ENCODE measurements at regions not wholly inside any gene's neighbourhood (a gene's known extent, or its start where the extent isn't known, plus 50 kb on each side); places are given as distances from the start of the nearest gene placed in this dataset.

DNA sequence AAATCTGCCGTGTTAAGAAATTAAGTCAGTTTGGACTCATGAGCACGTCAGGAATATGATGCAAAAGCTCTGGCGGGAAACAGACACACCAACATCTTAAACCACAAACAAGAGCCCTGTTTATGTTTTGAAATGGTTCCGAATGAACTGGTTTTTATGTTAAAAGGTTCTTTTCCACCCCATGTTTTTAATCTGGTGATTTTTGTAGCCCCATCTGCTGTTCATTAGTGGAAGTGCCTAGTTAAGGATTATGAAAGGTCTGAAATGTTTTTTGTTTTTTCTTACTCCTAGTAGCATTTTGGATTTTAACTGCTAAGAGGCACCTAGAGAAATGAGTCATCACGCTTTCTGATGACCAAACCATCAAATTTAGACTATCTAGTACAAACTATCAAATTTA lies 404.1 kb upstream of the MKI67 start:
- no peak for DNase-seq (ENCODE audit: low read depth)

DNA sequence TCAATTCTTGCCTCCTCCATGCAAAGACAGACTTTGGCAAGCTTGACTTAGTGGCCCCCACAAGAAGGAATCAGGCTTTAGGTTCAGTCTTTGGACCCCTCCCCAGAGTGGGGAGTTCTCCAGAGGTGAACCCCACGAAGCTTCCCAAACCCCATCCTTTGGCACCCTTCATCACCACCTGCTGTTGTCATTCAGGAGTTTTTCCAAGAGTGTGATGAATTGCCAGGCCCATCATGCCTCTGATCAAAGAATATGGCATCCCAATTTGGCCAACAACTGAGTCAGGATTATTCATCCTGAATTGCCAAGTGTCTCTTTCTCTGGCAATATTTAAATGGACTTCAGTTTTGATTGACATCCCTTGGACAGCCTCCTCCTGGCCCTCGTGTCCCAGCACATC lies 404.7 kb upstream of the MKI67 start:
- DNase-seq (ENCODE audit: low read depth) = no peak

DNA sequence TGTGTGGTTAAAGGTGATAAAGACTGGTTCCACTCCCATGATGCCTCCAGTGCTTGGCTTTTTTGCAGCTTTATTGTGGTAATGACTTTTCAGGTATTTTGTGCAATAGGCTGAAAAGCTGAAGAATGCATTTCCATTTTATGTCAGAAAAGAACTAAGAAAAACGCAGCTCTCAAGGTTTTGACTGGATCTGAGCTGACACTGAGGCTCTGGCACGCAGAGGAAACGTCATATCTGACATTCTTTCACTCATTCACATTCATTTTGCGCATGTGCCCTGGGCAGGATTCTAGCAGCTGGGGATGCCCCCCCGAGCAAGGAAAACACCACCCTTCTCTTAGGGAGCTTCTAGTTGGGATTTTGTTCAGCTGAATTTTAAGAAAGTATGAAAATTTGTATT lies 408.5 kb upstream of the MKI67 start:
- no peak for DNase-seq (ENCODE audit: low read depth)

DNA sequence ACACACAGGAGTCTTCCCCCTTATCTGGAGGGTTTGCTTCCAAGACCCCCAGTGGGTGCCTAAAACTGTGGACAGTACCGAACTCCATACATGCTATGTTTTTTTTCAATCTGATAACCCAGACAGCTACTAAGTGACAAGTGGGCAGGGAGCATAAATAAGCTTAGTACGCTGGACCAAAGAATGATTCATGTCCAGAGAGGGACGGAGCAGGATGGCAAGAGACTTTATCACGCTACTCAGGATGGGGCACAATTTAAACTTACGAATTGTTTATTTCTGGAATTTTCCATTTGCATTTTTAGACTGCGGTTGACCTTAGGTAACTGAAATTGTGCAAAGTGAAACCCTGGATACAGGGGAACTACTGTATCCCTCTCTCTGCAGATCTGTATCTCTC lies 410.0 kb upstream of the MKI67 start:
- no peak for DNase-seq (ENCODE audit: low read depth)

DNA sequence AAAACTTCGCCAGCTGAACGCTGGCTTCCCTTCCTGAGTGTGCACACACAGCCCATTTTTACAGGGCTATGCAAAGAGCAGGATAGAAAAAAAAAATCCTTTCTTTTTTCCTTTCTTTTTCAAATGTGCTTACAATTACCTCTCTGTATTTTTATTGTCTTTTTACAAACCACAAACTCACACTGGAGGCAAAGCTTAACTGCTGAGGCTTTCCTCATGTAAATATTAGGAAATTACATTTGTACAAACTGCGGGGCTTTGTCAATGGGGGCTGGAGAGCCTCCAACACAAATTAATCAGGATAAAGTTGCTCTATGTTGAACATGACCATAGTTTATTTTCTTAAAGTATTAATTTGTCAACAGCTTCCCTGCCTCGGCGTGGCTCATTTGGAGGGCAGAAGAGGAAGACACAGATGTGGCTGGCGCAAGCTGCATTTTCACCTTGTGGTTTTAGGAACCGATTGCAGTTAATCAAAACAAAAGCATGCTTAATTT lies 411.7 kb upstream of the MKI67 start:
- no peak for DNase-seq (ENCODE audit: low read depth)

DNA sequence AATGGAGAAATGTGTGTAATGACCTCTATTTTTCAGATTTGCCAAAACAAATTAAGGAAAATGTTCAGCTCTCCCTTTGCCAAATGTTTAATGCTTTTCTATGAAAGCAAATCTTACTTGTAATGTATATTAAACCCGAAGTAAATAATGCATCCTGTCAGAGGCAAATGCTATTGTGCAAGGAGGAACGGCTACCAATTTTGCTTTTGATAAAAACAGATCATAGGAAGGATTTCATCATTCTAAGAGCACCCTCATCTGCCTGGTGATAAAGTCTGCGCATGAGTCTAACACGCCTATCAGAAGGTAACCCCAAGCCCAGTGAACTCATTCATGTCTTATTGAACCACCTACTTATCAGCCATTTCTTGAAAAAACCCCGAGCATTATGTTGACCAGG lies 412.4 kb upstream of the MKI67 start:
- no peak for DNase-seq (ENCODE audit: low read depth)

DNA sequence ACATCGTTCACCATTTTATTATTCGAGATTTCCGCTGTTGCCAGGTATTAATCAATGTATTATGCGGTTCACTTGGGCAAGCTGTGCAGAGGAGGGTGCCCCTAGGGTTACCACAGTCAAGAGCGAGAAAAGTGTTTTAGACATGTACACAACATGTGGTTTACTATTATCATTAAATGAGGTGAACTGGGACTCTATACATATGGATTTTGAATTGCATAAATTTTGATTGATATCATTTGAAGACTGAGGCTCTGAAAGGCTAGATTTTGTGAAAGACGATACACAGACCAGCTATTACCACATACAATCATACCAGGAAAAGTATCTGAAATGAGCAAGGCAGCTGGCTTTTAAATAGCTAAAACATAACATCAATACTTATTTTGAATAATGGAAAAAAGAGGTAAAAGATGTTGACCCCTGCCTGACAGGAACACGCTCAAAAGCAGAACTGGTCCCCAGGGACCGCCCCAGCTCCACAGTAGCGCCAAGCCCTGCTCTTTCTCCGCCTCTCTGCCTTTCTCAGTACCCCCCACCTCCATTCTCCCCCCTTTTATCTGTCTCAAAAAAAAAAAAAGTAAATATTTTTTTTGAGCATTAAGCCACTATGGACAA lies 413.4 kb upstream of the MKI67 start:
- DNase-seq (ENCODE audit: low read depth) = no peak

DNA sequence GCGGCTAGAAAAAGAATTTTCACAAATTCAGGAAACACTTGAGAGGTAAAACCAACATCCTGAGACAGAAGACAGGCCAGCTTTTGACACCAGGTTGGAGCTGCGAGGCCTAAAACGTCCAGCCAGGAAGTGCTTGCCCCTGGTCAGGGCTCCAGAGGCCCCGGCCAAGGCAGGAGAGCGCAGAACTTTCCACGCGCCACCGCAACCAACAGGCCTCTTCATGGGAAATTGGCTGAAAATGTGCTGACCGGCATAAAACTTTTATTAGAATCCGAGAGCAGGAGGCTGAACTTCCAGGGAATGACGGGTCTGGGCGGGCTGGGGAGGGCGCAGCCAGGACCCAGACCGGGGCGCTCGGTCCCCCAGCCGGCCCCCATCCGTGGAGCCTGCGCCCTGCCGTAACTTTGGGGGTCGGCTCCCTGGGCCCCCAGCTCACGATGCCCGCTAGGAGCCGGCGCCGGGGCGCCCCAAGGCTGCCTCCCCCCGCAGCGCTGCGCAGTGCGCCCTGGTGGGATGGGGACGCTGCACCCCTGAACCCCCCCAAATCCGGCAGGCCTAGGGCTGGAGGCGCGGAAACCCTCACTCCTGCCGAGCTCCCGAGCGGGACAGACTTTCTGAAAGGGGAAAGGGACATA lies 414.0 kb upstream of the MKI67 start:
- DNase-seq (ENCODE audit: low read depth) = no peak

DNA sequence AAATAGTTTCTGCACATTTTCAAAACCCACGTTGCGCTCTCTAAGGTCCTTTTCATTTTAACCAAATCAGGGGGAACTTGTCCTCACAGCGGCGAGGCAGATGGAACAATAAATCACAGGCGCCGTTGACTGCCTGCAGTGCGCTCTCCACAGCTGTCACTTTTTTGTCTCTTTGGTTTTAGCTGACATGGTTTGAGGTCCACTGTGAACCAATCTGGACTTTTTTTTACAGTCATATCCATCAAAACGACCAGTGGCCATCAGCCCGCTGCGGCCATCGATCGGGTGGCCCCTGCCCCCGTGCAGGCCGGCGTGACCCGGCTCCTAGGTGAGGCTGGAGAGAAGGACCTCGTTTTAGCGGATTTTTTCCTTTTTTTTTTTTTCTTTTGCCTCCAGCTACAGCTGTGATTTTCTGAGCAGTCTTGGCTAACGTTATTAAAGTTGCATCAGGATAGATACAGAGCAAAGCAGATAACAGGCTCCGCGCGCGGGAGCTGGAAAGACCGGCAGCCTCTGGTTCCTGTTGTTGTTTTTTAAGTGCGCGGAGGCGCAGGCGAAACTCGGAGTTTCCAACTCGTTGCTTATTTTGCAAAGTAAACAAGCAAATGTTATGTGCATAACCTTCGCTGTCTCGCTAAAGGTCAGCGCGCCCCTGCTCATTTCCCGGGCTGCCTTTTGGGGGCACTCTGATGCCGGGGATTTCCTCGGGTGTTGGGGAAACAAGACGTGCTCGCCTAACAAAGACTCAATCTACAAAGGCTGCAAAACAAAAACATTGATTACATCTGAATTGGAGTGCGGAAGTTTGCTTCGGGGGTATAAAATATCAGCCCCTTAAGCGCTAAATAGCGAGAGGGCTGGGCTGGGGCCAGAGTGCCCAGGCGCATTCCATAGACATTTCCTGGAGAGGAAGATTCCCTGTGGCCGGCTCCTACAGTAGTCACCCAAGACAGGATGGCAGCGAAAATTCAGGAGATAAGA lies 414.8 kb upstream of the MKI67 start:
- DNase-seq (ENCODE audit: low read depth) = no peak

DNA sequence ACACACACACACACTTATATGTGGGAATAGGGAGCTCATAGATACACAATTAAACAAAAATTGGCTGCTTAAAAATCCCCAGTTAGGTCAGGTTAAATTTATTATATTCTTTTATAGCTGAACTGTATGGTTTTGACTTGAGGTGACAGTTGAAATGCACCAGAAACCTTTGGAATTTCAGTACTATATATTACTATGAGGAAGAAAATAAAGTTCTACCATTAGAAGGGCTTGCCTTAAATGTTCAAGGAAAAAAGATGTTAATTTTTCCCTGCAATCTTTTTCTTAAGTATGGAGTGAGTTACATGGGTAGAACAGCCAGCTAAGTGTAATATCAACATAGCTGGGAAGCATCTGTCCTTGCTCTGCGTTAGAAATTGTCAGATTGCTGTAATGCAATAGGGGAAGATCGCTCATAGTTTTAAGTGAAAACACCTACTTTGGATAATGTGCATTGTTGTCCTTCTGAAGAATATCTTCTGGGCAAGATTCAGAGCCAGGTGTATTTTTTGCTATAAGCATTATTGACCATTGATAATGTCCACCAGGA lies 415.8 kb upstream of the MKI67 start:
- DNase-seq (ENCODE audit: low read depth) = no peak

DNA sequence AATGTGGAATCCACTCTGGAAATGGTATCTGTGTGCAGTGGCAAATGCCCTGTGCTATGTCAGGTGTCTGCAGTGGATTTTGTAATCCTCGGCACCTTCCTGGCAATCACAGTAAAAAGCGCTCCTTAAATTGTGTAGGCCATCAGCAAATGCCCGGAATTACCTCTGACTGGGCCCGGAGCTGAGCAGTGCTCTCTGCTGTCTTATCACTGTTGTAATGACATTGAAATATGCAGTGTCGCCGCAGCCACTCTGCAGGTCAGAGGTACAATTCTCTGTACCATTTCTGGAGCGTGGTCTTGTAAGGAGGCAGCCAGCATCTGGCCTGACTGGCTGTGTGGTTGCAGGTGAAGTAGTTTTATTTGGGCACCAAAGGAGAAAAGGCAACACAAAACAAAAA lies 416.4 kb upstream of the MKI67 start:
- no peak for DNase-seq (ENCODE audit: low read depth)

DNA sequence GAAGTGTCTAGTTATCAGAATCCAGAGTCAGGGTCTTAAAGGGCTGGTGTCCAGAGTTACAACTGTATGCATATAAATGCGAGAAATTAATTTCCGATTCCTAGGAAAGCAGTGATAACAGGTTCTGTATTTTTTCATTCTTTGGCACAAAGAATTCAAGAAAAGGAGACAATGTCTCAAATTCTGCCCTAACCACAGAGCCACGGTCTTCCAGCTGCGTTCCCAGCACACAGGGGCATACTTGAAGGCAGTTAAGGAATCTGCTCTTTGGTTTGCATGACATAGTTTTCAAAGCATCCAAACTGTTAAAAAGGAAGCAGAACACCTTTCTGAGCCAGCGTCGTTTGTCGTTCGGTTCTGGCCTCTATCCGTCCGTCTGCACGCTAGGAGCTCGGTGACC lies 416.9 kb upstream of the MKI67 start:
- DNase-seq (ENCODE audit: low read depth) = no peak

DNA sequence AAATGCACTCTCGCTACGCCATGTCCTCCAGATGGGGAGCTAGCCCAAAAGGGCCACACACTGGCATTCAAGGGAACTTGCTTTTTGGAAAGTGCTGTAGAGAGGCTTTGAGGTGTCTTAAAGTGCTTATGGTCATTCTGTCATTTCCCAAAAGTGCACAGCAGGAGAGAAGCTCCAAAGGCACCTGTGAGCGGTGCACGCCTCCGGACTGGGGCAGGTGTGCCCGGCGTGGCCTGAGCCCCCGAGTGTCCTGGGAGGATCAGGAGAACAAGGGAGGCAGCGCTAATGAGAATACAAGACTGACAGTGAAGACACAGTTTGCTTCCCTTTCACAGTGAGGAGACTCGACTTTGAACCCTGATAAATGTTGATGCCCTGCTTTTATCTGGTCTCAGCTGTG lies 419.0 kb upstream of the MKI67 start:
- no peak for DNase-seq (ENCODE audit: low read depth)

DNA sequence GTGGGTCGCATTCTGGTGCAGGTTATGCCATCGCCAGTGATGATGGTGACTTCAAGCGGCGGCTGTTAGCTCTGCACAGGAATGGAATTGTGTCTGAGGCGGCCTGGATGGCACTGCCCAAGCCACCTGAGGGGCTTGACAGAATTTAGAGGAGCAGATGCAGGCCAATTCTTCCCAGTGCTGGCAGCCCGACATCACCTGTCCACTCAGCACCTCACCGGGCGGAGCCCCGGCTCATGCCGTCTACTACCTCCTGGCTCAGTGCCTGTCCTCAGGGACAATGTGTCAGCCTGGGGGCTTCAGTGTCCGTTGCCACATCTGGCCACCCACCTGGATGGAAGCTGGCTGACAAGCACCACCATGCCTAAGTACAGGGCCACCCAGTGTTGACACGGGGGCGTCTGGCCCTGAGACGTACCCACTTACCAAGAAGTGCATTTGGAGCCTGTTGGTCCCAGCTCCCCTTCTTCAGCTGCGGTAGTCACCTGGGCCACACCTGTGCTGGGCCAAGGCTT lies 420.5 kb upstream of the MKI67 start:
- no peak for DNase-seq (ENCODE audit: low read depth)

DNA sequence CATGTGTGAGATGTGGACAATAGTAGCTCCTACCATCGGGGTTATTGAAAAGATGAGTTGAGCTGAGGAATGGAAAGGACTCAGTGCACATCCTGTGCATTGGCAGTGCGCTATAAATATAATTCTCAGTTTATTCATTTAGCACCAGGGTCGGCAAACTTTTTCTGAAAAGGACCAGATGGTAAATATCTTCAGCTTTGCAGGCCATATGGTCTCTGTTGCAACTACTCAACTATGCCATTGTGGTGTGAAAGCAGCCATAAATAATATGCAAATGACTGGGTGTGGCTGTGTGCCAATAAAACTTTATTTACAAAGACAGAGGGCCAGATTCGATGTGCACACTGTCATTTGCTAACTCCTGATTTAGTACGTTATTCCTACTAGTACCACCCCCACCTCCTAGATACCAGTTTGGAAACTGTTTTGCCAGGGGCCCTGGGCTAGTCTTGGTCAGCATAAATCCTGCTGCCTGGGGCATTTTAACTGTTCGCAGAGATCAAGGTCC lies 422.9 kb upstream of the MKI67 start:
- DNase-seq (ENCODE audit: low read depth) = no peak

DNA sequence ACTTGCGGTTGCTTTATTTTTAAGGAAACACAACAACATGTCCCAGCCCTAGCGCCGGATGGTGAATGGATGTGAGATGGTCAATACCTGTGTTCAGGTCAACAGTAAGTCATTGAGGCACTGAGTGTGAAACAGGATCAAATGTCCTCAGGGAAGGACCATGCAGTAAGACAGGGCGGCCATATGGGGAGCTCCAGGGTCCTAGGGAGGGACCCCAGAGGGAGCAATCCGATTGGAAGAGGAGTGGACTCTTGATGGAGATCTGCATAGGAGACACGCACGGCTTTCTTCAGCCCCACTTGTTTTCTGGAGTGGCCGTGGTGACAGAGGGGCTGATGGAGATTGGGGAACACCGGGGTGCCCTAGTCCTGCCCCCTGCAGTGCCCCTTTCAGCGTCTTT lies 423.8 kb upstream of the MKI67 start:
- no peak for DNase-seq (ENCODE audit: low read depth)

DNA sequence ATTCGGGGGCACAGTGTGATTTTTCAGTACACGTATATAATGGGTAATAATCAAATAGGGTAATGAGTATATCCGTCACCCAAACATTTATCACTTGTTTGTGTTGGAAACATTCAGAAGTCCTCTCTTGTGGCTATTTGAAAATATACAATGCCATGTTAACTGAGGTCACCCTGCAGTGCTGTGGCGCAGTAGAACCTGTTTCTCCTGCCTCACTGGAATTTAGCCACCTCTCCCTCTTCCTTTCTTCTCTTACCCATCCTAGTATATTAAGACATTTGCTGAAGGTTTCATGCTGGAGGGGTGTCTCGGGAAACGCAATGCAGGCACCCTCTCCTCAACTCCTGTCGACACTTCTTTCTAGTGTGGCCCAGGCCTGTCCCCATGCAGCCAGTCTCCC lies 425.3 kb upstream of the MKI67 start:
- DNase-seq (ENCODE audit: low read depth) = no peak

DNA sequence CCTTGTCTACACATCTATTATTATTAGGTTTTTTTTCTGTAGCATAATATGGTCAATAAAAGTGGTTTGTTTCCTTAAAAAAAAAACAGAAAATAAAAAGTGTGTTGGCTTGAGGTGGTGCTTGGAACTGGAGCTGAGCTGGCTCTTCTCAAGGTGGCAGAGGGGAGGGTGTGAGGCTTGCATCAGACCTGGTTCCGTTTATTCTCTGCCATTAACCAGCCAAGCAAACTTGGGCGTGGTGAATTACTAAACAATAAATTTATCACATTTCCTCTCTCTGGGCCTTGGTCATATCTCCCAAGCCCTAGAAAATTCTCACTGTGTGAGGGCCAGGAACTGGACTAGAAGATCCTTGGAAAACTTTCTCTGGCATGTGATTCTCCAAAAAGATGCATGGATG lies 427.5 kb upstream of the MKI67 start:
- no peak for DNase-seq (ENCODE audit: low read depth)

DNA sequence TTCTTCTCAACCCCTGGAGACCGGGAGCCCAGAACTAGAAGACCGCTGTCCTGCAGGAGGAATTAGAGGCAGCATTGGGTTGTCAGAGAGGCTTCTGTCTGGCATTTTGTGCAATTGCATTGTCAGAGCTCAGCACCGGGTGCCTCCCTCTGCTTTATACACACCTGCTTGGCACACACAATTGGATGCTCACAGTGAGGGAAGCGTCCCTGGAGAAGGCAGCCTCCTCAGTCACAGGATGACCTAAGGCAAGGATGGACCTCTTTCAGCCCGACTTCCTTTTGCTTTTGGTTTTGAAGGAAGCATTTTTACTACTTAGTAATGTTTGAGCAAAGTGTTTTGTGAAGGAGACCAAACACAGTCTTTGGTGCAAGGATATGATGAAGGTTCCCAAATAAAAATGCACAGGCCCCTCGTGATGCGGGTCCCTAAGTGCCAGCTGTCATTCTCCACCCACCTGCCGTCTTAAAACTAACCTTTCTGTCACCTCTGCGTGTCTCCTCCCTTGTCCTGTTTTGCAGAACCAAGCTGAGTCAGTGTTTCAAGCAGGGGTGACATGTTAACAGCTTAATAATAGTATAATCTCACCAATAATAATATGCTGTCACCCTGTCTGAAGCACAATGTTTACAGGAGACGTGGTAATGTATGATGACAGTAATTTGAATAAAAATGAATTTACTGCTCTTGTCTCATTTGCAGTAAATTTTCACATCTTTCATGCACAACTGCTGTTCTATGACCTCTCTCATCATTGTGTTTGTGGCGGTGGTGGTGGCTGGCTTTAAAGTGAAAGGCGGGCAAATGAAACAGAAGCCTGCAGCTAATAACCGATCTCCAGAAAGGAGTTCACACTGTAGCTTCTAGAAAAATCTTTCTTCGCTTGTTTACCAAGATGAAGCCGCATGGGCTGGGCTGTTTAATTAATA lies 430.2 kb upstream of the MKI67 start:
- no peak for DNase-seq (ENCODE audit: low read depth)

DNA sequence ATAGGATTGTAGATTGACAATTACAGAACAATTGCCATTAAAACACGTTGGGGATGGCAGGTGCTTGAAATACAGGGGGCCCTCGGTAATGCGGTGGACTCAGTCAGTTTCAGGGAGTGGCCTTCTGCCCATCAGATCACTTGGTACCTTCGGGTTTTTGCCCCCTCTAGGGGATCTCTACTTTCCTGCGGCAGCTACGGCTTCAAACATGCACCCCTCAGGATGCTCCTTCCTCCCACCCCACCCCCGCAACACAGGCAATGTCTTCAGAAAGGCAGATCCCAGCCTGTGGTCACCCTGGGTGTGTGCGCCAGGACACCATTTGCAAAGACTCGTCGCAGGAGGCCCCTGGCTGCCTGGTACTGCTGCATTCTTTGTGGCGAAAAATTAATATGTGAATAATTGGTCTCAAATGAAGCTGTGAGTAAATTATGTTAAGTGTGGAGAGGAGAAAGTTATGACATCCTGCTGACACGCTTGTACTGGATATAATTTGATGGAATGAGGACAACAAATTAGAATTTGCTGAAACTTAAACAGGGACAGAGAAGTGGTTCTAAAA lies 431.0 kb upstream of the MKI67 start:
- DNase-seq (ENCODE audit: low read depth) = no peak

DNA sequence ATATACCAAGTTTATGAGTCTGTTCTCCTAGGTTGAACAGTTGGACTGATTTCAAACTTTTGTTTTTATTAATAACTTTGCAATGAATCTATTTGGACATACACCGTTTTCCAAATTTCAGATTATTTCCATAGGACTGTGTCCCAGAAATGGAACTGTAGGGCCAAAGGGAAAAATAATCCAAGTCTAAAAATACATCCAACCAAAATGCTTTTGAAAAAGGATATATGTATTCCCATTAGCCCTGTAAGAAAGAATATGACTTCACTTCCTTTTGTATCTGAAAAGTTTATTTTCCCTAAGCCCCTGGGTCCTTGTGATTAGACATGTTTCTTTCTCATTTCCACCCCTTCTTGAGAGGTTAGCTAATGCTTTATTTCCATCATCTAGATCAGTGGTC lies 434.2 kb upstream of the MKI67 start:
- DNase-seq (ENCODE audit: low read depth) = no peak
